Fibroblast of peridontal ligament (primary cell): ENCODE measurements at regions not wholly inside any gene's neighbourhood (a gene's known extent, or its start where the extent isn't known, plus 50 kb on each side); places are given as distances from the start of the nearest gene placed in this dataset.

Experiments
- DNase-seq: peaks from one replicate; pipeline ENCODE4 v3.0.0-alpha.2; 2010; ENCODE audit errors: extremely low read depth

- no peak for DNase-seq
Measured at GRCh38 chr15:85976986-85977385, 102.7 kb upstream of the AGBL1 start.

- no peak for DNase-seq
Measured at GRCh38 chr15:85977586-85977985, 102.1 kb upstream of the AGBL1 start.

- no peak for DNase-seq
Measured at GRCh38 chr15:85979929-85980328, 99.7 kb upstream of the AGBL1 start.

GRCh38 chr15:85980946-85981345 lies 98.7 kb upstream of the AGBL1 start:
- no peak for DNase-seq

GRCh38 chr15:85984241-85984640 lies 95.4 kb upstream of the AGBL1 start:
- DNase-seq: no peak

DNA sequence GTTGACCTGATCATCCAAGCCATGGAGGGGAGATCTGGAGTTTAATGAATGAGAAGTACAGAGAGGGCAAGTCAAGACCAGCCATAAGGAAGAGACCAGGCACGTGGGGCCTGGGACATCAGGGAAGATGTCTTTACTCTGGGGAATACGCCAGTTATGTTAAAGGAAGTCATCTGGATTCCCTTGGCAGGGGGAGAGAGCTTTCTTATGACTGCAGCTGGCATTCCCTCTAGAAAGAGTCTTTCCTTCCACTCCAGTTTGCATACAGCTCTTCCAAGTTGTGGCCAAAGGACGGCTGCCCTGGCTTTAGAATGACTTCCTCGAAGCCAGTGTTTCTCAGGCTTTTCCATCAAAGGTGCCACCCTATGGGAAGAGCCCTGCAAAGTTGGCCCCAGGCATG lies 93.6 kb upstream of the AGBL1 start:
- no peak for DNase-seq

- no peak for DNase-seq
Measured at GRCh38 chr15:85986741-85987140, 92.9 kb upstream of the AGBL1 start.

GRCh38 chr15:85988741-85989140 lies 90.9 kb upstream of the AGBL1 start:
- no peak for DNase-seq

- no peak for DNase-seq
Measured at GRCh38 chr15:85992224-85992623, 87.4 kb upstream of the AGBL1 start.

DNA sequence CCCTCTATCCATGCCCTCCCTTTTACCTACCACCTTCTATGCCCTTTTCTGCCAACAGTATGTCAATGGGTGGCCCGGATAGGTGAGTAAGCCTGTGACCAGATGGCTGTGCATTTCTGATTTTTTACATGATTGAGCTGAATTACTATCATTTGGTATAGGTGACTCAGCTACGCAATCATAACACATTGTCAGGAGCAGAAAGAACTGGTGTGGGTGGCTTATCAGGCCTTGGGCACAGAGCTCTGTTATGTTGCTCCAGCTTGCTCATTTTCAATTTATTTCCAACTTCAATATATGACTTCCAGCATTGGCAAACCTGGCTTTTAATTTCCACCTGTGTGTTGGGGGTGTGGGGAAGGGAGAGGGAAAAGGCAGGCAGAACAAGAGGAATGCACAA lies 86.6 kb upstream of the AGBL1 start:
- DNase-seq: no peak

DNA sequence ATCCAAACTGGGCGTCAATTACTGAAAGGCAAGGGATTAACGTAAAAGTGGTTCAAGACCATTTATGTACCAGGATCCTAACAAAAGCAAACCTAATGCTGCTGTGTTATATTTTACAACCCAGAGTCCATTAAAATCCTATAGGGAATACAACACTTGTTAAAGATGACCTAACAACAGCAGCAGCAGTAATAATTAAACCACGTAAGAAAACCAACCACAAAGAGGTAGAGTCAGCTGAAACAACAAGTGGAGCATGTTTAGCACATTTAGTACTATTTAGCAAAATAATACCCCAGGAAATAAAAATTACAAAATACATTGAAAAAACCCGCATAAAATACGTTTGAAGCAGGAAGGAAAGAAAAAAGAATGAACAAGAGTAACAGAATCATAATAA lies 82.1 kb upstream of the AGBL1 start:
- no peak for DNase-seq

GRCh38 chr15:85999658-86000057 lies 80.0 kb upstream of the AGBL1 start:
- no peak for DNase-seq

- DNase-seq: no peak
Measured at GRCh38 chr15:86001200-86001599, 78.5 kb upstream of the AGBL1 start.

DNA sequence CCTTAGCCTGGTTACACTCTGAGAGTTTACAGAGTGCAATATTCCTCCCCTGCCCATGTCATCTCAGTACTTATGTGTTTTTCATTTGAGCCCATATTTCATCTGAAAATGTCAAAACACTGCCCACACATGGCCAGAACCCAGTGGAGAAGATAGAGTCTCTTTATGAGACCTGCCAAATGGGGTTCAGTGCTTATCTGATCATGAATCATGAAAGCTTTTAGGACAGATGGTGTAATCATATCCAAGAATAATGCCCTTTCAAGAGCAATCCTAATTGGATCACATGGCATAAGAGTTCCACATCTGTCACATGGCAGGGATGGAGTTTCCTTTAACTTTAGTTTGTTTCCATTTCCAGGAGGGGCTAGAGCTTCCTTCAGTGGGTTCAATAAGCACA lies 77.2 kb upstream of the AGBL1 start:
- no peak for DNase-seq

- no peak for DNase-seq
Measured at GRCh38 chr15:86004061-86004460, 75.6 kb upstream of the AGBL1 start.

- no peak for DNase-seq
Measured at GRCh38 chr15:86006546-86006945, 73.1 kb upstream of the AGBL1 start.

- DNase-seq: no peak
Measured at GRCh38 chr15:86009727-86010126, 69.9 kb upstream of the AGBL1 start.

DNA sequence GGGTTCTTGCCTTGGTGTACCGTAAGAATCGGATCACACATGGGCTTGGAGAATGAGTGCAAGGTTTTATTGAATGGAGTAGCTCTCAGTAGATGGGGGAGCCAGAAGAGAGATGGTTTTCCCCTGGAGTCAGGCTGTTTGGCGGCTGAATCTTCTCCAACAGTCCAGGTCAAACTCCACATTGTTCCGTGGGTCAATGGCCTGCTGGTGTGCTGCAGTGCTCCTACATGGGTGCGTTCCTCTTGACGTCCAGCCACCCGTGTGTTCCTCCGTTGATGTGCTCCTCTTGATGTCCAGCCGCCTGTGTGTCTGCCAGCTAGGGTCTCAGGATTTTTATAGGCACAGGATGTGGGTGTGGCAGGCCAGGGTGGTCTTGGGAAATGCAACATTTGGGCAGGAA lies 69.3 kb upstream of the AGBL1 start:
- no peak for DNase-seq

- no peak for DNase-seq
Measured at GRCh38 chr15:86010891-86011290, 68.8 kb upstream of the AGBL1 start.

DNA sequence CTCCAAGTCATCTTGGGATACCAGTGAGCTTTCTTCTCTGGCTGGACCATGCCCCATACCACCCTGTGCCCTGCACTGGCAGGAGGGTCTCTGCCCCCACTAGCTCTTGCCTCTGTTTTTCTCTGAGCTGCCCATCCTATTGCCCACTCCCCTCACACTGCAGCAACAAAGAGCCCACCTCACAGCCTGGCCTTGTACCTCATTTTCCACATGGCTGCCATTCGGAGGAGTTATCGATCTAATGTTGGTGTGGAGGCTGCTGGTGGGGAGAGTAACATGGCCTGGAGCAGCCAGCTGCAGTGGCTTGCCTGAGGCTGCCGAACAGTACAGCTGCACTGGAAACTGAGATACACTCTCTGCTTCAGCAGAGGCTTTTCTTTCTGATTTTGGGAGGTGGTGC lies 65.7 kb upstream of the AGBL1 start:
- no peak for DNase-seq

- no peak for DNase-seq
Measured at GRCh38 chr15:86016750-86017149, 62.9 kb upstream of the AGBL1 start.

GRCh38 chr15:86018679-86019078 lies 61.0 kb upstream of the AGBL1 start:
- no peak for DNase-seq

- no peak for DNase-seq
Measured at GRCh38 chr15:86021281-86022264, 58.1 kb upstream of the AGBL1 start.

DNA sequence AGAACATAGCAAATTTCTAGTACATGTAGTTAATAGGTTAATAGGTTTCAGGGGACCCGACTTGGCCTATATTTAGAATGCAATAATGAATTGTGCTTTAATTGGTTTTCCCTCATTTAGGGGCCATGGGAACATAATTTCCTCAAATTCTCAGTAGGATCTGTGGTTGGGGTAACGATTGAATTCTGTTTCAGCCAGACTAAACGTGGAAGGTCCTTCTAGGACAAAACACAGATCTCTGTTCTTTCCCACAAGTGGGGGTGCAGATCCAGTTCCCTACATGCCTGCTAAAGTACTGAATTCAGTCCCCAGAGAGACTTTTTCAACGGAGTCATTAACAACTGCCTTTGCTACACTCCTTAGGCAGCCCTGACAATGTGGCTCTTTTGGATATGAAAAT lies 50.7 kb upstream of the AGBL1 start:
- DNase-seq: no peak
